GM23338 (cell line): ENCODE measurements at regions not wholly inside any gene's neighbourhood (a gene's known extent, or its start where the extent isn't known, plus 50 kb on each side); places are given as distances from the start of the nearest gene placed in this dataset.

ENCODE experiments used
- CREB1 ChIP-seq: fragments of 250-450 bp; sonication (Bioruptor Pico); IDR thresholded peaks from 2 replicates; pipeline ENCODE4 v1.5.0; 2020; ENCODE audit warnings: low read depth, mild to moderate bottlenecking, moderate library complexity
- EZH2 ChIP-seq: fragments of 200-600 bp; sonication (generic); IDR thresholded peaks from one replicate; pipeline ENCODE4 v1.8.0; 2017; ENCODE audit warnings: antibody characterized with exemption, mild to moderate bottlenecking, low read depth; ENCODE audit not compliant: unreplicated experiment
- EZH2phosphoT487 ChIP-seq: fragments of 200-600 bp; sonication (generic); IDR thresholded peaks from one replicate; pipeline ENCODE4 v1.8.1; 2018; ENCODE audit warnings: antibody characterized with exemption; ENCODE audit not compliant: unreplicated experiment
- JUNB ChIP-seq: IDR thresholded peaks from one replicate; pipeline ENCODE4 v1.6.1; 2016; ENCODE audit warnings: antibody characterized with exemption; ENCODE audit not compliant: unreplicated experiment
- POLR2AphosphoS5 ChIP-seq: IDR thresholded peaks from 2 replicates; pipeline ENCODE4 v1.6.1; 2016; ENCODE audit warnings: antibody characterized with exemption, low read depth
- ZNF114 ChIP-seq: fragments of 250-450 bp; sonication (Bioruptor Pico); IDR thresholded peaks from 2 replicates; pipeline ENCODE4 v1.5.0; 2020; ENCODE audit warnings: mild to moderate bottlenecking, moderate library complexity
- TF ChIP-seq, protein P1 (sequence below), 2 experiments: fragments of 200-600 bp in 1 of 2; sonication (generic) in 1 of 2; conservative IDR thresholded peaks; 2 replicates each; pipeline versions ENCODE4 v1.5.1 to v1.6.1; 2016 to 2017; ENCODE audit warnings: antibody characterized with exemption in 2 of 2, low read depth in 2 of 2, mild to moderate bottlenecking in 2 of 2, moderate library complexity in 1 of 2
- TF ChIP-seq, protein P2 (sequence below): IDR thresholded peaks from one replicate; pipeline ENCODE4 v1.6.1; 2018; ENCODE audit warnings: antibody characterized with exemption; ENCODE audit not compliant: unreplicated experiment

- TF ChIP-seq EZH2phosphoT487: no peak
- TF ChIP-seq, protein P1, sequence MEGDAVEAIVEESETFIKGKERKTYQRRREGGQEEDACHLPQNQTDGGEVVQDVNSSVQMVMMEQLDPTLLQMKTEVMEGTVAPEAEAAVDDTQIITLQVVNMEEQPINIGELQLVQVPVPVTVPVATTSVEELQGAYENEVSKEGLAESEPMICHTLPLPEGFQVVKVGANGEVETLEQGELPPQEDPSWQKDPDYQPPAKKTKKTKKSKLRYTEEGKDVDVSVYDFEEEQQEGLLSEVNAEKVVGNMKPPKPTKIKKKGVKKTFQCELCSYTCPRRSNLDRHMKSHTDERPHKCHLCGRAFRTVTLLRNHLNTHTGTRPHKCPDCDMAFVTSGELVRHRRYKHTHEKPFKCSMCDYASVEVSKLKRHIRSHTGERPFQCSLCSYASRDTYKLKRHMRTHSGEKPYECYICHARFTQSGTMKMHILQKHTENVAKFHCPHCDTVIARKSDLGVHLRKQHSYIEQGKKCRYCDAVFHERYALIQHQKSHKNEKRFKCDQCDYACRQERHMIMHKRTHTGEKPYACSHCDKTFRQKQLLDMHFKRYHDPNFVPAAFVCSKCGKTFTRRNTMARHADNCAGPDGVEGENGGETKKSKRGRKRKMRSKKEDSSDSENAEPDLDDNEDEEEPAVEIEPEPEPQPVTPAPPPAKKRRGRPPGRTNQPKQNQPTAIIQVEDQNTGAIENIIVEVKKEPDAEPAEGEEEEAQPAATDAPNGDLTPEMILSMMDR (conservative IDR thresholded peaks at IDR 0.05; ENCODE audit: low read depth in 2 of 2): no peak
- TF ChIP-seq POLR2AphosphoS5: no peak
- no peak for TF ChIP-seq JUNB
- TF ChIP-seq EZH2: no peak
- TF ChIP-seq, protein P2, sequence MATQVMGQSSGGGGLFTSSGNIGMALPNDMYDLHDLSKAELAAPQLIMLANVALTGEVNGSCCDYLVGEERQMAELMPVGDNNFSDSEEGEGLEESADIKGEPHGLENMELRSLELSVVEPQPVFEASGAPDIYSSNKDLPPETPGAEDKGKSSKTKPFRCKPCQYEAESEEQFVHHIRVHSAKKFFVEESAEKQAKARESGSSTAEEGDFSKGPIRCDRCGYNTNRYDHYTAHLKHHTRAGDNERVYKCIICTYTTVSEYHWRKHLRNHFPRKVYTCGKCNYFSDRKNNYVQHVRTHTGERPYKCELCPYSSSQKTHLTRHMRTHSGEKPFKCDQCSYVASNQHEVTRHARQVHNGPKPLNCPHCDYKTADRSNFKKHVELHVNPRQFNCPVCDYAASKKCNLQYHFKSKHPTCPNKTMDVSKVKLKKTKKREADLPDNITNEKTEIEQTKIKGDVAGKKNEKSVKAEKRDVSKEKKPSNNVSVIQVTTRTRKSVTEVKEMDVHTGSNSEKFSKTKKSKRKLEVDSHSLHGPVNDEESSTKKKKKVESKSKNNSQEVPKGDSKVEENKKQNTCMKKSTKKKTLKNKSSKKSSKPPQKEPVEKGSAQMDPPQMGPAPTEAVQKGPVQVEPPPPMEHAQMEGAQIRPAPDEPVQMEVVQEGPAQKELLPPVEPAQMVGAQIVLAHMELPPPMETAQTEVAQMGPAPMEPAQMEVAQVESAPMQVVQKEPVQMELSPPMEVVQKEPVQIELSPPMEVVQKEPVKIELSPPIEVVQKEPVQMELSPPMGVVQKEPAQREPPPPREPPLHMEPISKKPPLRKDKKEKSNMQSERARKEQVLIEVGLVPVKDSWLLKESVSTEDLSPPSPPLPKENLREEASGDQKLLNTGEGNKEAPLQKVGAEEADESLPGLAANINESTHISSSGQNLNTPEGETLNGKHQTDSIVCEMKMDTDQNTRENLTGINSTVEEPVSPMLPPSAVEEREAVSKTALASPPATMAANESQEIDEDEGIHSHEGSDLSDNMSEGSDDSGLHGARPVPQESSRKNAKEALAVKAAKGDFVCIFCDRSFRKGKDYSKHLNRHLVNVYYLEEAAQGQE: no peak
- no peak for TF ChIP-seq CREB1 (CRISPR knock-in tag)
- TF ChIP-seq ZNF114 (CRISPR knock-in tag): no peak
These were observed 284.2 kb downstream of the NSG2 start for GRCh38 chr5:174329738-174330137.
